Naive B cell (primary cell): ENCODE measurements at regions not wholly inside any gene's neighbourhood (a gene's known extent, or its start where the extent isn't known, plus 50 kb on each side); places are given as distances from the start of the nearest gene placed in this dataset.
"Not testable (repeated sequence)": the region's sequence is repeated elsewhere in the genome, so short reads cannot be mapped to it uniquely, and the experiment has no call there.

Experiments used
- ATAC-seq, 2 donors: fragments of 150-1000 bp; cut with Tn5 transposase; 2 replicates each; pipeline ENCODE4 v1.10.0; 2021; ENCODE audit warnings: low read depth in 2 of 2, mild to moderate bottlenecking in 2 of 2, moderate library complexity in 2 of 2
- DNase-seq: peaks from one replicate; pipeline ENCODE4 v3.0.0; 2022
- H3K27ac Mint-ChIP-seq, 6 donors: one replicate each; pipeline ENCODE4 v1.8.0; 2020 to 2022; ENCODE audit warnings: mild to moderate bottlenecking in 6 of 6, mixed read lengths in 6 of 6, moderate library complexity in 5 of 6, inconsistent platforms in 2 of 6
- H3K27me3 Mint-ChIP-seq, 3 donors: one replicate each; pipeline ENCODE4 v1.8.0; 2021 to 2022; ENCODE audit warnings: mixed read lengths in 3 of 3, mild to moderate bottlenecking in 1 of 3
- H3K36me3 Mint-ChIP-seq, 2 donors: one replicate each; pipeline ENCODE4 v1.8.0; 2020 to 2022; ENCODE audit warnings: mixed read lengths in 2 of 2, inconsistent platforms in 1 of 2, mild to moderate bottlenecking in 1 of 2
- H3K4me1 Mint-ChIP-seq, 3 donors: one replicate each; pipeline ENCODE4 v1.8.0; 2020 to 2022; ENCODE audit warnings: mixed read lengths in 3 of 3, inconsistent platforms in 1 of 3, mild to moderate bottlenecking in 1 of 3, moderate library complexity in 1 of 3
- H3K4me3 Mint-ChIP-seq, 8 donors: one replicate each; pipeline ENCODE4 v1.8.0; 2020 to 2022; ENCODE audit warnings: mild to moderate bottlenecking in 8 of 8, mixed read lengths in 8 of 8, moderate library complexity in 8 of 8, inconsistent platforms in 2 of 8
- H3K9me3 Mint-ChIP-seq, 7 donors: one replicate each; pipeline ENCODE4 v1.8.0; 2020 to 2022; ENCODE audit warnings: mixed read lengths in 7 of 7, mild to moderate bottlenecking in 5 of 7, inconsistent platforms in 2 of 7, moderate library complexity in 1 of 7

- not testable (repeated sequence) for H3K9me3 Mint-ChIP-seq, ATAC-seq, H3K36me3 Mint-ChIP-seq
Observed at GRCh38 chr2:111327726-111328125, 207.0 kb downstream of the BCL2L11 start.

GRCh38 chr2:111329309-111329708 lies 208.6 kb downstream of the BCL2L11 start:
- H3K36me3 Mint-ChIP-seq, H3K27ac Mint-ChIP-seq, H3K4me3 Mint-ChIP-seq, DNase-seq, H3K9me3 Mint-ChIP-seq, H3K27me3 Mint-ChIP-seq, ATAC-seq, H3K4me1 Mint-ChIP-seq: not testable (repeated sequence)

More at GRCh38 chr2:111327726-111328125, 207.0 kb downstream of the BCL2L11 start:
- H3K27ac Mint-ChIP-seq, H3K4me1 Mint-ChIP-seq, H3K4me3 Mint-ChIP-seq, DNase-seq, H3K27me3 Mint-ChIP-seq: not testable (repeated sequence)

- H3K4me1 Mint-ChIP-seq, DNase-seq, H3K27ac Mint-ChIP-seq, H3K27me3 Mint-ChIP-seq, H3K9me3 Mint-ChIP-seq, H3K4me3 Mint-ChIP-seq, ATAC-seq, H3K36me3 Mint-ChIP-seq: not testable (repeated sequence)
Observed at GRCh38 chr2:111331099-111331724, 210.5 kb downstream of the BCL2L11 start.

- not testable (repeated sequence) for H3K27ac Mint-ChIP-seq, ATAC-seq, DNase-seq, H3K4me1 Mint-ChIP-seq, H3K9me3 Mint-ChIP-seq, H3K27me3 Mint-ChIP-seq, H3K4me3 Mint-ChIP-seq, H3K36me3 Mint-ChIP-seq
Observed at GRCh38 chr2:111335220-111335907, 214.7 kb downstream of the BCL2L11 start.

DNA sequence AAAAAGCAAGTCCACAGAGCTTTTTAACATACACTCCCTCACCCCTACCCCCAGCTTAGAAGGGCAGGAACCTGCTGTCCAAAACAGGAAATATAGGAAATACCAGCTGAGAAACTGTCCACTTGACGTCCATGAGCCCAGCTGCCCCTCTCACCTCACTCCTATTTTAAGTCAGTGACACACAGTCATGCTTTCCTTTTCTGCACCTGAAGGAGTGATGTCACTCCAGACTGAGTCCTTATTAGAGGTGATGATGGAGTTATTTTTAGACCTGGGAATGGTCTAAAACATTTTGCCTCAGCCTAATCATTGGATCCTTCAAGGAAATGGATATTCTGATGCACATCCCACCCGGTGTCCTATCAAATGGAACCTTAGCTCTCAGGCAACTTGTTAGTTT lies 217.8 kb downstream of the BCL2L11 start:
- H3K9me3 Mint-ChIP-seq, H3K4me1 Mint-ChIP-seq, ATAC-seq, DNase-seq, H3K27me3 Mint-ChIP-seq, H3K4me3 Mint-ChIP-seq, H3K27ac Mint-ChIP-seq, H3K36me3 Mint-ChIP-seq: not testable (repeated sequence)

DNA sequence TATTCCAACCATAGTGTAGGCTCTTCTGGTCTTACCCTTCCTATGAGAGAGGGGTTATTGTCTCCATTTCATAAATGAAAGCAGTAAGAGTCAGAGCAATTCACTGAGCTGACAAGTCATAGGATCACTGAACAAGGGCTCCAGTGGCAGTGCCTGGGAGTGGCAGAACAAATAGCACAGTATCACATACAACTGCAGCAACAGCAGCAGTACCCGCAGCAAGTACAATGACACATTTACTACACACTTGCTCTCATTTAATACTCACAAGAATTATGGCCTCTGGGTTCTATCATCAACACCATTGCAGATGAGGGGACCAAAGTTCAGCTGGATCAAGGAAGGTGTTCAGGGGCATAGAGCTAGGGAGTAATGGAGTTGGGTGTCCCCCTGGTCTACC lies 218.8 kb downstream of the BCL2L11 start:
- H3K27ac Mint-ChIP-seq, H3K4me3 Mint-ChIP-seq, DNase-seq, H3K4me1 Mint-ChIP-seq, H3K9me3 Mint-ChIP-seq, ATAC-seq, H3K27me3 Mint-ChIP-seq, H3K36me3 Mint-ChIP-seq: not testable (repeated sequence)

DNA sequence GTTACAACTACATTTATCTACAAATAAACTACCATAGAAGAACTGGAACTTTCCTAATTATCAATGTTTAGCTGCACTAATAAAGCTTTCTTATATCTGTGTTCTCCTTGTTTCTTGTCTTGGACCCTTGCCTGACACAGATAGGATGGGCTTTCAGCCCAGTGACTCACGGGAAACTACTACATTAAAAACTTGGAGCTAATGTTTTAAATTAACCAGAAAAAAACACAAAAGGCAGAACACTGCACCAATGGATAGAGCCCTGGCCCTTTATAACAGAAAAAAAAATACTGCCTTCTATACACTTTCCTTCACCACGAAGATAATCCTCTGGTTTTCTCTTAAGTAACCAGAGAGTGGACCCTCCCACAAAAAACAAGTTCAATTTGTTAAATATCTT lies 223.9 kb downstream of the BCL2L11 start:
- DNase-seq, H3K36me3 Mint-ChIP-seq, ATAC-seq, H3K4me1 Mint-ChIP-seq, H3K27ac Mint-ChIP-seq, H3K4me3 Mint-ChIP-seq, H3K9me3 Mint-ChIP-seq, H3K27me3 Mint-ChIP-seq: not testable (repeated sequence)

DNA sequence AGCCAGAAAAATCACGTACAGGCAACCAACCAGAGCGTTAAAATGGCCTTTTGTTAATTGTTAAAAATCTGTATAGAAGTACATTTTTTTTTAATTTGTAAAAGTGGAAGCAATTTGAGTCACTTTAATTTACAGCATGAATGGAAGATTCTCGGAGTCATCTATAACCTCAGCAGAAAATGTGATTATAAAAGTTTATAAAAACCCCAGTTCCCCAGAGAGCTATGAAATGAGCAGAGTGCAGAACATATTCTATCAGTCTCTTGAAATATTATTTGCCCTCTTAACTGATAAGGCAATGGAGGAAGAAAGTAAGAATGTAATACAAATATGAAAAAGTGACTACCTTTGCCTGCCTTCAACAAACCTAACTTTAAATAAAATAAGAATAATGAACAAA lies 224.7 kb downstream of the BCL2L11 start:
- H3K4me3 Mint-ChIP-seq, ATAC-seq, H3K27me3 Mint-ChIP-seq, H3K27ac Mint-ChIP-seq, H3K4me1 Mint-ChIP-seq, DNase-seq, H3K9me3 Mint-ChIP-seq, H3K36me3 Mint-ChIP-seq: not testable (repeated sequence)

DNA sequence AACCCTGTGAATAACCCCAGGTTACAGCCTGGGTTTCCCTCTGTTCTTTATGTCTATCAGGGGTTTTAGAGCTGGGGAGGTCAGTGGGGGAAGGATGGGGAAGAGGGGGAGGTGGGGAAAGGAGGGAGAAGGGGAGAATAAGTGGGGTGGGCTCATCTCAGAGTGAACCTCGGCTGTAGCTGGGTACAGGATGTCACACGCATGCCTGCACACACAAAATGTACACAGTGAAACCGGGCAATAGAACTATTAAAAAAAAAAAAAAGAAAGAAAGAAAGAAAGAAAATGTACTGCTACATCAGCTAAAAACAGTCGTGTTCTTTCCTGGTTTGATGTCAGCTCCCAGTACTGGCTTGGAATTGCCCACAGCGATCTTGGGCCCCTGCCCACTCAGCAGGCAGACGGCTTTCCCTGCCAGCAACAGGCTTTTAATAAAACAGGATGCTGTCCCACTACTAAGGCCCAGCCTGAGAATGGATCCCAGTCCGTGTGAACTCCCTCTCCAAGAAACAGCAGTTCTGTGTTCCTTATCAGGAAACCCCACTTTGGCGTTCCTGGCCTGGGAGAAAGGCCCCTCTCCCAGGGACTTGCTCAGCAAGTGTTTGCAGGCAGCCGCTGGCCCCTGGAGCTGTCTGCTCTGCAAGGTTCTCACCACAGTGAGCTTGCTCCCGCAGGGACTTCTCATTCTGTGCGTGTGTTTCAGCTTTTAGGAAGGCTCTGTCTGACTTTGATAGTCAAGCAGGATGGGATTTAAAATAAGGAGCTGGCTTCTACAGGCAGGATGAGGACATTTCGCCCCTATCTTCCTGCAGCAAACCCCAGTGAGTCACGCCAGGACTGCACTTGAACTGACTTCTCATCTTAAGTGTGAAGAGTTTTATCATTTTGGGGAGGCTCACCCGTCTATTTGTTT lies 225.6 kb downstream of the BCL2L11 start:
- H3K4me1 Mint-ChIP-seq: not testable (repeated sequence)

GRCh38 chr2:111347695-111348094 lies 227.0 kb downstream of the BCL2L11 start:
- H3K27me3 Mint-ChIP-seq, H3K9me3 Mint-ChIP-seq, DNase-seq, H3K4me1 Mint-ChIP-seq, H3K36me3 Mint-ChIP-seq, ATAC-seq, H3K27ac Mint-ChIP-seq, H3K4me3 Mint-ChIP-seq: not testable (repeated sequence)

More for the DNA sequence above, 225.6 kb downstream of the BCL2L11 start:
- H3K4me3 Mint-ChIP-seq, H3K9me3 Mint-ChIP-seq, H3K27me3 Mint-ChIP-seq, H3K27ac Mint-ChIP-seq, H3K36me3 Mint-ChIP-seq, DNase-seq: not testable (repeated sequence)
- ATAC-seq: peak in 1 of 2 donors; percentile 43

DNA sequence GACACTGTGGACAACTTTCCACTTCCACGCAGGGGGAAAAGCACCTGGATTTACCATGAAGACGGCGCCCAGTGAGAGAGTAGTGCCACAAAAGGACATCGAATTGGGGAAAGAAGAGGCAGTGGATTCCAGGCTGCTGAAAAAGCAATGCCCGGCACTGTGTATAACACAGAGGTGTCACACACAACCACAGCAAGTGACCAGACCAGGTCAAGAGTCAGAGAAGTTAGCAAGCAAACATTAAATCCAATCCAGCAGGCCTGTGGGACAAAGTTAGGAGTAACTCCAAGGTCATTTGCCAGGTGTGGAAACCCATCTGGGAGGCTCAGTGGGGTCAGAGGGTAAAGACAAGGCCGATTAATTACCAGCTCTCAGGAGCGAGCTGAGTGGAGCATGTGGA lies 227.6 kb downstream of the BCL2L11 start:
- DNase-seq, H3K27ac Mint-ChIP-seq, H3K36me3 Mint-ChIP-seq, H3K9me3 Mint-ChIP-seq, H3K4me3 Mint-ChIP-seq, ATAC-seq, H3K4me1 Mint-ChIP-seq, H3K27me3 Mint-ChIP-seq: not testable (repeated sequence)

- H3K27me3 Mint-ChIP-seq, H3K4me3 Mint-ChIP-seq, H3K36me3 Mint-ChIP-seq, DNase-seq, H3K9me3 Mint-ChIP-seq, ATAC-seq, H3K27ac Mint-ChIP-seq, H3K4me1 Mint-ChIP-seq: not testable (repeated sequence)
Observed at GRCh38 chr2:111355022-111355817, 234.5 kb downstream of the BCL2L11 start.

- DNase-seq, ATAC-seq, H3K27ac Mint-ChIP-seq, H3K4me3 Mint-ChIP-seq, H3K9me3 Mint-ChIP-seq, H3K27me3 Mint-ChIP-seq, H3K4me1 Mint-ChIP-seq, H3K36me3 Mint-ChIP-seq: not testable (repeated sequence)
Observed at GRCh38 chr2:111355823-111356511, 235.3 kb downstream of the BCL2L11 start.
